C4-2B (cell line): ENCODE measurements at regions not wholly inside any gene's neighbourhood (a gene's known extent, or its start where the extent isn't known, plus 50 kb on each side); places are given as distances from the start of the nearest gene placed in this dataset.

Experiments
- CTCF ChIP-seq: fragments of 450-650 bp; conservative IDR thresholded peaks from 2 replicates; pipeline ENCODE4 v1.5.1; 2017; ENCODE audit warnings: mild to moderate bottlenecking
- ZFX ChIP-seq: fragments of 450-650 bp; IDR thresholded peaks from 2 replicates; pipeline ENCODE4 v1.6.1; 2017

GRCh38 chr10:78413076-78414055 is 379.7 kb downstream of the RPS24 start:
- TF ChIP-seq CTCF, result no peak
- no peak for TF ChIP-seq ZFX
